GM12864 (cell line): ENCODE measurements at regions not wholly inside any gene's neighbourhood (a gene's known extent, or its start where the extent isn't known, plus 50 kb on each side); places are given as distances from the start of the nearest gene placed in this dataset.

ENCODE experiments used
- DNase-seq: peaks from one replicate; pipeline ENCODE4 v3.0.0-alpha.2; 2011; ENCODE audit warnings: low read depth
- H3K4me3 ChIP-seq: 2 replicates; pipeline ENCODE4 v1.5.1; 2011; ENCODE audit warnings: mild to moderate bottlenecking, low read depth, low read length, control low read depth
- CTCF ChIP-seq: IDR thresholded peaks from 2 replicates; pipeline ENCODE4 v1.5.1; 2011; ENCODE audit warnings: low read depth, mild to moderate bottlenecking, moderate library complexity, low read length, control low read depth, inconsistent platforms; ENCODE audit errors: missing control alignments

GRCh38 chr2:12341215-12341614 lies 375.5 kb upstream of the TRIB2 start:
- no peak overlapping the region for H3K4me3 ChIP-seq
- TF ChIP-seq CTCF = no peak
- no peak for DNase-seq

GRCh38 chr2:12341920-12342319 lies 374.8 kb upstream of the TRIB2 start:
- DNase-seq = no peak
- no peak for TF ChIP-seq CTCF
- no peak overlapping the region for H3K4me3 ChIP-seq

- no peak for TF ChIP-seq CTCF
- no peak overlapping the region for H3K4me3 ChIP-seq
- no peak for DNase-seq
These were observed 373.6 kb upstream of the TRIB2 start for GRCh38 chr2:12343141-12343540.

- no peak overlapping the region for H3K4me3 ChIP-seq
- no peak for TF ChIP-seq CTCF
- no peak for DNase-seq
These were observed 369.7 kb upstream of the TRIB2 start for GRCh38 chr2:12347066-12347493.

GRCh38 chr2:12348216-12348615 lies 368.5 kb upstream of the TRIB2 start:
- H3K4me3 ChIP-seq = no peak overlapping the region
- no peak for DNase-seq
- no peak for TF ChIP-seq CTCF

- H3K4me3 ChIP-seq = no peak overlapping the region
- no peak for TF ChIP-seq CTCF
- no peak for DNase-seq
These were observed 365.9 kb upstream of the TRIB2 start for GRCh38 chr2:12350821-12351220.

- no peak overlapping the region for H3K4me3 ChIP-seq
- no peak for TF ChIP-seq CTCF
- DNase-seq = no peak
These were observed 363.8 kb upstream of the TRIB2 start for GRCh38 chr2:12352889-12353288.
